ENCODE measurements at regions not wholly inside any gene's neighbourhood (a gene's known extent, or its start where the extent isn't known, plus 50 kb on each side); places are given as distances from the start of the nearest gene placed in this dataset.

DNA sequence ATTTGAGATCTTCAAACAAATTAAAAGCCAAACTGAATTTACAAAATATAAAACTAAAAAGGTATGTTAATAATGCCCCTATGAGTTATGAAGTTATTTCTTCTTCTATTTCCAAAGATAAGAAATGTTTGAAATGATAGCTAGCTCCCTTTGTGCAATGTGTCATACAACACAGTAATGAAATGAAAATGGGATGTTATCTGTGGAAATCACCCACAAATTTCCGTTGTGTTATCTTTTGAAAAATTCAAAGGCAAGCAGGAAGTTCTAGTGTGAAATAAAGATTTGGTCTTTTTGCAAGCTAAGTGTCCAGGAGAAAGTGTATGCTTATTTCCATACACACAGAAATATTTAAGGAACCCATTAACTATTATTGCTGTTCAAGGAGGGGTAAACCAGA, 375.3 kb upstream of the PRR16 start:
- no peak for TF ChIP-seq CTCF (IDR thresholded peaks at IDR 0.05)
- TF ChIP-seq EP300 (IDR thresholded peaks at IDR 0.05), result no peak
- TF ChIP-seq POLR2A (IDR thresholded peaks at IDR 0.05), result no peak
- TF ChIP-seq POLR2AphosphoS5 (IDR thresholded peaks at IDR 0.05), result no peak

All from sigmoid colon (tissue), 4 donors.